Ascending aorta (tissue), 2 donors: ENCODE measurements at regions not wholly inside any gene's neighbourhood (a gene's known extent, or its start where the extent isn't known, plus 50 kb on each side); places are given as distances from the start of the nearest gene placed in this dataset.

Source experiments
- DNase-seq, 2 donors: peaks; one replicate each; pipeline ENCODE4 v3.0.0-alpha.2; 2019; ENCODE audit warnings: low spot score in 2 of 2
- H3K27ac ChIP-seq, 2 donors: fragments of 200-600 bp; sonication (generic); one replicate each; pipeline ENCODE4 v1.5.1; 2016 to 2017; ENCODE audit warnings: mild to moderate bottlenecking in 1 of 2
- H3K27me3 ChIP-seq: fragments of 200-600 bp; sonication (generic); one replicate; pipeline ENCODE4 v1.5.1; 2017
- H3K36me3 ChIP-seq, 2 donors: fragments of 200-600 bp; sonication (generic); one replicate each; pipeline ENCODE4 v1.5.1; 2016
- H3K4me1 ChIP-seq, 2 donors: fragments of 200-600 bp; sonication (generic); one replicate each; pipeline ENCODE4 v1.5.1; 2016 to 2017; ENCODE audit warnings: mild to moderate bottlenecking in 1 of 2
- H3K4me3 ChIP-seq, 2 donors: fragments of 200-600 bp; sonication (generic); one replicate each; pipeline ENCODE4 v1.5.1; 2016 to 2017; ENCODE audit warnings: mild to moderate bottlenecking in 1 of 2
- H3K9me3 ChIP-seq, 2 donors: fragments of 200-600 bp; sonication (generic); one replicate each; pipeline ENCODE4 v1.5.1; 2016
- CTCF ChIP-seq, 3 experiments: fragments of 200-600 bp in 2 of 3; fragments of 450-650 bp in 1 of 3; sonication (generic) in 2 of 3; IDR thresholded peaks; one replicate each; pipeline ENCODE4 v1.5.1; 2016 to 2019; ENCODE audit warnings: antibody characterized with exemption in 3 of 3, mild to moderate bottlenecking in 1 of 3, moderate library complexity in 1 of 3
- intact Hi-C: fragments of 100-400 bp; cut with DNase I; formaldehyde crosslinking; loops from one replicate; pipeline ENCODE4 v1.15.1; 2023

DNA sequence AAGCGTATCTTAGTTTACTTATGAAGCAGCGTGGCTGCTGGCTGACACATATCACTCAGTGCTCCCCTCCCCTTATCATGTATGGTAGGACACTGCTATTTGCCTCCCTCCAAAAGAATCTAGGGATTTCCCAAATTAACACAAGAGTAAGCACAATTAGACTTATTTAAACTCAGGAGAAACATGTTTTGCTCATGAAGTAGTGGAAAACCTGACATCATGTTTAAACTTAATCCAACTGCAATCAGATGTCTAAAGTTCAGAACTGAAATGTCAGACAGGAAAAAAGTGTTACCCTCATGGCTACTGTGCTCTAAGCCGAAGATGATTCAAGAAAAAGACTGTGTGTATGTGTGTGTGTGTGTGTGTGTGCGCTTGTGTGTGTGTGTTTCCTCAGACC lies 324.1 kb upstream of the TNC start:
- H3K27me3 ChIP-seq, result no peaks in the 10 kb centered on the region
- H3K4me3 ChIP-seq, result no peak overlapping the region
- H3K9me3 ChIP-seq, result no peaks in the 10 kb centered on the region
- intact Hi-C loops, result loop anchor here (2.0 to 5.0 kb wide), 2 partner anchors 15 to 295 kb away; no protein-coding TSS in a partner anchor
- DNase-seq, result no peak
- no peaks in the 10 kb centered on the region for H3K36me3 ChIP-seq
- H3K4me1 ChIP-seq, result peaks cover 0 to 17% of the 10 kb centered on the region in 2 donors
- H3K27ac ChIP-seq, result peak overlapping the region; percentile 63 to 82
- no peak for TF ChIP-seq CTCF (IDR thresholded peaks at IDR 0.05)

DNA sequence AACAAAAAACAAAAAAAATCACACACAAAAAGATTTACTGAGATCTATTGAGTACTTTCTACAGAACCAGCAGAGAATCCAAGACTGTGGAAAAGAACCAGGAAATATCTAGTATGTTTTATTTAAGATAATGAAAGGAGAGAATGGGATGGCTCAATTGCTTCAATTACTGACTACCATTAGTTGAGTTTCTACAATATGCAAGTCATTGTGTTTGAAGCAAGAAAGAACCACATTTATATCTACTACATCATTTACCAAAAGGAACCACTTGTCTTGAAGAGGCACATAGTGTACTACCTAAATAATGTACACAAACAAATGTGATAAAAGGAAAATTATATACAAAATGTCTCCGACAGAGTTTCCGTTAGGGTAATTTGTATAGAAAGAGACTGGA lies 325.9 kb upstream of the TNC start:
- peaks cover 0 to 17% of the 10 kb centered on the region in 2 donors for H3K4me1 ChIP-seq
- DNase-seq, result no peak
- TF ChIP-seq CTCF (IDR thresholded peaks at IDR 0.05), result no peak
- H3K27ac ChIP-seq, result peak overlapping the region; percentile 37 to 82
- intact Hi-C loops, result loop anchor here (2.0 to 5.0 kb wide), 2 partner anchors 13 to 297 kb away; no protein-coding TSS in a partner anchor
- no peaks in the 10 kb centered on the region for H3K9me3 ChIP-seq
- H3K4me3 ChIP-seq, result no peak overlapping the region
- no peaks in the 10 kb centered on the region for H3K27me3 ChIP-seq
- H3K36me3 ChIP-seq, result no peaks in the 10 kb centered on the region

GRCh38 chr9:115444959-115445358 lies 327.0 kb upstream of the TNC start:
- Histone ChIP-seq H3K27ac (peak overlapping the region; percentile 37 to 82), H3K4me3 (peak overlapping the region in 1 of 2 donors; percentile 3), H3K36me3 (no peaks in the 10 kb centered on the region), H3K4me1 (peaks cover 0 to 17% of the 10 kb centered on the region in 2 donors), H3K27me3 (no peaks in the 10 kb centered on the region), H3K9me3 (no peaks in the 10 kb centered on the region)
- DNase-seq, result no peak
- intact Hi-C loops, result loop anchor here (5.0 kb wide), 1 partner anchor 298 kb away; no protein-coding TSS in a partner anchor
- TF ChIP-seq CTCF (IDR thresholded peaks at IDR 0.05), result no peak

DNA sequence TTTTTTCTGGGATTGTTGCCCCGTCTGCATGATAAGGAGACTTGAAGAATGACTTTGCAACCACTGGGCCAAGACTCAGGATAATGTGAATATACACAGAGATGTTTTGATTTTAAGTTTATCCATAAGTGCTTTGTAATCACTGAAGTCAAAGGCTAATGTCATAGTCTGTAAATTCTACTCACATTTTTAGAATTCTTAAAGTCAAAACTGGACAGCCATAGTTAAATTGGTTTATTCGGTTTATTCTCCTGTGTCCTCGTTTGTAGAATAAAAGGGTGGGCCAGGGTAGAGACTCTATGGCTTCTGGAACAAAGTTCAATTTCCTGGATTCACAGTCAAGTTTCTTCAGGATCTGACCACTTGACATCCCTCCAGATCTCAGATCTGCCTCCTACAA lies 327.7 kb upstream of the TNC start:
- H3K27me3 ChIP-seq, result no peaks in the 10 kb centered on the region
- H3K36me3 ChIP-seq, result no peaks in the 10 kb centered on the region
- no peaks in the 10 kb centered on the region for H3K9me3 ChIP-seq
- TF ChIP-seq CTCF (IDR thresholded peaks at IDR 0.05), result no peak
- intact Hi-C loops, result no loop called here
- peak overlapping the region; percentile 37 to 82 for H3K27ac ChIP-seq
- H3K4me3 ChIP-seq, result no peak overlapping the region
- DNase-seq, result no peak
- peaks cover 0 to 17% of the 10 kb centered on the region in 2 donors for H3K4me1 ChIP-seq

- intact Hi-C loops, result loop anchor here (2.0 to 5.0 kb wide), 2 partner anchors 14 to 1059 kb away; no protein-coding TSS in a partner anchor
- no peaks in the 10 kb centered on the region for H3K27me3 ChIP-seq
- no peaks in the 10 kb centered on the region for H3K36me3 ChIP-seq
- H3K4me1 ChIP-seq, result peaks cover 5 to 14% of the 10 kb centered on the region in 2 donors
- DNase-seq, result peak in 1 of 2 donors; percentile 68
- TF ChIP-seq CTCF (IDR thresholded peaks at IDR 0.05), result no peak
- peaks cover 0 to 6% of the 10 kb centered on the region in 2 donors for H3K9me3 ChIP-seq
- peak overlapping the region; percentile 9 to 35 for H3K27ac ChIP-seq
- no peak overlapping the region for H3K4me3 ChIP-seq
Observed at GRCh38 chr9:115456515-115456914, 338.6 kb upstream of the TNC start.
